ENCODE measurements at regions not wholly inside any gene's neighbourhood (a gene's known extent, or its start where the extent isn't known, plus 50 kb on each side); places are given as distances from the start of the nearest gene placed in this dataset.

DNA sequence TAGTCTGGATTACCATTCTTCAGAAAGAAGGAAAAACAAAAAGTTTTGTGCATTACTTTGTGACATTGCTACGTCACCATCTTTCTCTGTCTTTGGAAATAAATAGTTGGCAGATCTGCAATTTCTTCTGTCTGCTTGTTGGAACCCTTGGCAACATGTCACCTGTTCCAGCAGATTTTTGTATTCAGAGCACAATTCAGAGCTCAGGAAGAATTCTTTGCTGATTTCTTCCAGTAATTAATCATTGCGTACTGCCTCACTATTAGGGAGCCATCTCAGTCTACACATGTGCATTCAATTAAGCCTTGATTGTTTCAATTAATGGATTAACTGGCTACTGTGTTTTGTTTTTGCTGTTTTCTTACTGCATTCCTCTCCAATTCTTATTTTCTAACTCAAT lies 467.2 kb downstream of the CDH8 start:
- TF ChIP-seq, protein P1, sequence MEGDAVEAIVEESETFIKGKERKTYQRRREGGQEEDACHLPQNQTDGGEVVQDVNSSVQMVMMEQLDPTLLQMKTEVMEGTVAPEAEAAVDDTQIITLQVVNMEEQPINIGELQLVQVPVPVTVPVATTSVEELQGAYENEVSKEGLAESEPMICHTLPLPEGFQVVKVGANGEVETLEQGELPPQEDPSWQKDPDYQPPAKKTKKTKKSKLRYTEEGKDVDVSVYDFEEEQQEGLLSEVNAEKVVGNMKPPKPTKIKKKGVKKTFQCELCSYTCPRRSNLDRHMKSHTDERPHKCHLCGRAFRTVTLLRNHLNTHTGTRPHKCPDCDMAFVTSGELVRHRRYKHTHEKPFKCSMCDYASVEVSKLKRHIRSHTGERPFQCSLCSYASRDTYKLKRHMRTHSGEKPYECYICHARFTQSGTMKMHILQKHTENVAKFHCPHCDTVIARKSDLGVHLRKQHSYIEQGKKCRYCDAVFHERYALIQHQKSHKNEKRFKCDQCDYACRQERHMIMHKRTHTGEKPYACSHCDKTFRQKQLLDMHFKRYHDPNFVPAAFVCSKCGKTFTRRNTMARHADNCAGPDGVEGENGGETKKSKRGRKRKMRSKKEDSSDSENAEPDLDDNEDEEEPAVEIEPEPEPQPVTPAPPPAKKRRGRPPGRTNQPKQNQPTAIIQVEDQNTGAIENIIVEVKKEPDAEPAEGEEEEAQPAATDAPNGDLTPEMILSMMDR (IDR thresholded peaks at IDR 0.05): no peak
- TF ChIP-seq POLR2AphosphoS5 (IDR thresholded peaks at IDR 0.05; ENCODE audit: low read depth, low read length): no peak
- TF ChIP-seq, protein P2, sequence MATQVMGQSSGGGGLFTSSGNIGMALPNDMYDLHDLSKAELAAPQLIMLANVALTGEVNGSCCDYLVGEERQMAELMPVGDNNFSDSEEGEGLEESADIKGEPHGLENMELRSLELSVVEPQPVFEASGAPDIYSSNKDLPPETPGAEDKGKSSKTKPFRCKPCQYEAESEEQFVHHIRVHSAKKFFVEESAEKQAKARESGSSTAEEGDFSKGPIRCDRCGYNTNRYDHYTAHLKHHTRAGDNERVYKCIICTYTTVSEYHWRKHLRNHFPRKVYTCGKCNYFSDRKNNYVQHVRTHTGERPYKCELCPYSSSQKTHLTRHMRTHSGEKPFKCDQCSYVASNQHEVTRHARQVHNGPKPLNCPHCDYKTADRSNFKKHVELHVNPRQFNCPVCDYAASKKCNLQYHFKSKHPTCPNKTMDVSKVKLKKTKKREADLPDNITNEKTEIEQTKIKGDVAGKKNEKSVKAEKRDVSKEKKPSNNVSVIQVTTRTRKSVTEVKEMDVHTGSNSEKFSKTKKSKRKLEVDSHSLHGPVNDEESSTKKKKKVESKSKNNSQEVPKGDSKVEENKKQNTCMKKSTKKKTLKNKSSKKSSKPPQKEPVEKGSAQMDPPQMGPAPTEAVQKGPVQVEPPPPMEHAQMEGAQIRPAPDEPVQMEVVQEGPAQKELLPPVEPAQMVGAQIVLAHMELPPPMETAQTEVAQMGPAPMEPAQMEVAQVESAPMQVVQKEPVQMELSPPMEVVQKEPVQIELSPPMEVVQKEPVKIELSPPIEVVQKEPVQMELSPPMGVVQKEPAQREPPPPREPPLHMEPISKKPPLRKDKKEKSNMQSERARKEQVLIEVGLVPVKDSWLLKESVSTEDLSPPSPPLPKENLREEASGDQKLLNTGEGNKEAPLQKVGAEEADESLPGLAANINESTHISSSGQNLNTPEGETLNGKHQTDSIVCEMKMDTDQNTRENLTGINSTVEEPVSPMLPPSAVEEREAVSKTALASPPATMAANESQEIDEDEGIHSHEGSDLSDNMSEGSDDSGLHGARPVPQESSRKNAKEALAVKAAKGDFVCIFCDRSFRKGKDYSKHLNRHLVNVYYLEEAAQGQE (IDR thresholded peaks at IDR 0.05; ENCODE audit: insufficient read depth in 1 of 2, low read depth in 2 of 2, low read length in 1 of 2): no peak

All from Panc1 (cell line).